ENCODE measurements at regions not wholly inside any gene's neighbourhood (a gene's known extent, or its start where the extent isn't known, plus 50 kb on each side); places are given as distances from the start of the nearest gene placed in this dataset.
"Not testable (repeated sequence)": the region's sequence is repeated elsewhere in the genome, so short reads cannot be mapped to it uniquely, and the experiment has no call there.

DNA sequence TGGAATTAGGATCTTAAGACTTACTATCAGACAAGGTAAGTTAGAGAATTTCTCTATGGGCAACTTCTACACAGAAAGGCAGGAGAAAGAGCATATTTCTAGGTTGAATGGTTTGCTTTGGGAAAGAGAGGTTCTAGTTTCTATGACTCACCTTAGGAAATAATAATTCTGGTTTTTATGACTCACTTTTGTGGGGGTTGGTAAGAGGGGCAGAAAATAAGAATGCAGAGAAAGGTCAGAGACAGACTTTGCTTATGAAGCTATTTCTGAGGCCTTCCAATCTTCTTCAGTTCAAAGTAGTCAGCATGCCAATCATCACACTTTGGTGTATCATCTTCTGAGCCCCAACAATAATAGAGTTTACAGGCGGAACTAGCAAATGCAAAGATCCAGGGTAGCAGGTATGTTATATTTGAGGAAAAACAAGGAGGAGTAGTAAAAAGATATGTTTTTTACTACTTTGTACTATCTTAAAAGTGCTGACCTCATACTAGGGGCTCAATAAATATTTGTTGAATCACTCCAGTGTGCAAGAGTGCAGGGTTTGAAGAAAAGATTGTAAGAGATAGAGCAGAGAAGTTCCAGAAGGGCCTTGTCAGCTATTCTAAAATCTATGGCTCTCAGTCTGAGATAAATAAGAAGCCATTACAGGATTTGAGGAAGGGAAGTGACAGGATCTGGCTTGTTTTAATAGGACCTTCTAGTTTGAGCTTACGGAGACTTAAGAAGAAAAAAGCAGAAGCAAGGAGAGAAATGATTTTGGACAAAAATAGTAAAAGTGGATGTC lies 56.7 kb upstream of the LRFN5 start:
- no peaks in the 10 kb centered on the region for H3K27me3 ChIP-seq (ENCODE audit: control insufficient read depth, insufficient read depth, low read length)
- H3K9me3 ChIP-seq (ENCODE audit: control insufficient read depth, low read depth, low read length) = no peaks in the 10 kb centered on the region
- H3K4me1 ChIP-seq (ENCODE audit: control insufficient read depth, low read depth, low read length) = no peaks in the 10 kb centered on the region
- no peak overlapping the region for H3K27ac ChIP-seq (ENCODE audit: low read length)
- no peak overlapping the region for H3K4me3 ChIP-seq (ENCODE audit: low read length)
- H3K36me3 ChIP-seq (ENCODE audit: control insufficient read depth, low read depth, low read length) = no peaks in the 10 kb centered on the region
- H3K9ac ChIP-seq (ENCODE audit: low read length) = no peak overlapping the region

DNA sequence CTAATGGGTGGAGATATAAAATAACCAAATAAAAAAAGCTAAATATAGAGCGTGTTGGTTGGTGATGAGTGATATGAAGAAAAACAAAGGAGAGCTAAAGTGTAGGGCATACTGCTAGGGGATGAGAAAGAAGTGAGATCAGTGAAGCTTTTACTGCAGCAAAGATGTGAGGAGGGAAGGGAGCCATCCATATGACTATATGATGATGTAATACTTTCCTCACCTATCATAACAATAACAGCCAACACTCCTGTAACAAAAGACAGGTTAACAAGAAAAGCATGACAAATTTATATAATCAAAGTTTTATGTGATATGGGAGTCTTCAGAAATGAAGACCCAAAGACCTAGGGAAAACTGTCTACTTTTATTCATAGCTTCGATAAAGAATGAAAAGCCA lies 57.4 kb upstream of the LRFN5 start:
- no peaks in the 10 kb centered on the region for H3K27me3 ChIP-seq (ENCODE audit: control insufficient read depth, insufficient read depth, low read length)
- H3K9me3 ChIP-seq (ENCODE audit: control insufficient read depth, low read depth, low read length) = no peaks in the 10 kb centered on the region
- no peaks in the 10 kb centered on the region for H3K36me3 ChIP-seq (ENCODE audit: control insufficient read depth, low read depth, low read length)
- no peak overlapping the region for H3K4me3 ChIP-seq (ENCODE audit: low read length)
- H3K9ac ChIP-seq (ENCODE audit: low read length) = no peak overlapping the region
- H3K27ac ChIP-seq (ENCODE audit: low read length) = no peak overlapping the region
- H3K4me1 ChIP-seq (ENCODE audit: control insufficient read depth, low read depth, low read length) = no peaks in the 10 kb centered on the region

DNA sequence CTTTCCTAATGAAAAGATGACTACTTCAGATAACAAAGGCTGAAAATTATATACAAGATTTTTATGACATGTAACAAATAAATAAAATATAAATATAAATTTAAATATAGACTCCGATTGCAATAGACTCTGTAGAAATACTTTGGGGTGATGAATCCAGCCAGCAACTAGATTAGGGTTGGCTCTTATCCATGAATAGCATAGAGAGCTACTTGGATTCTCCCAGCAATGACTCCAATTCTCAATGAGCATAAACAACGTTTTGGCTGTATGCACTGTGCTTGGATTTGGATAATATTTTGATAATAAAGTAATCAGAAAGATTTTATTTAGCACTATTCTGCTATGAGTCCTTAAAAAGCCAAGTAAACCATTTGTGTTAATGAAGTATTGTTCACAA lies 58.0 kb upstream of the LRFN5 start:
- Histone ChIP-seq H3K27me3 (ENCODE audit: control insufficient read depth, insufficient read depth, low read length) (no peaks in the 10 kb centered on the region), H3K27ac (ENCODE audit: low read length) (no peak overlapping the region), H3K9ac (ENCODE audit: low read length) (no peak overlapping the region), H3K4me1 (ENCODE audit: control insufficient read depth, low read depth, low read length) (no peaks in the 10 kb centered on the region), H3K36me3 (ENCODE audit: control insufficient read depth, low read depth, low read length) (no peaks in the 10 kb centered on the region), H3K4me3 (ENCODE audit: low read length) (no peak overlapping the region), H3K9me3 (ENCODE audit: control insufficient read depth, low read depth, low read length) (no peaks in the 10 kb centered on the region)

DNA sequence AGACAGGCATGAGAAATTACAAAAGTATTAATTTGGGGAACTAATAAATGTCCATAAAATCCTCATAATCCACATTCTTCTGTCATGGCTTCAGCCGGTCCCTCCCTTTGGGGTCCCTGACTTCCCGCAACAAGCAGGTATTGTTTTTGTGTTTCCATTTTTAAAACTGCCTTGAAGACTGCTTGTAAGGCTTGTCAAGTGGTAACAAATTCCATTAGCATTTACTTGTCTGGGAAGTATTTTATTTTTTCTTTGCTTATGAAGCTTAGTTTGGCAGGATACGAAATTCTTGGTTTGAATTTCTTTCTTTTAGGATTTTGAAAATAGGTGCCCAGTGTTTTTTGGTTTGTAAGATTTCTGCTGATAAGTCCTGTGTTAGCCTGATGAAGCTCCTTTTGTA lies 65.3 kb upstream of the LRFN5 start:
- H3K27me3 ChIP-seq (ENCODE audit: control insufficient read depth, insufficient read depth, low read length) = no peaks in the 10 kb centered on the region
- no peaks in the 10 kb centered on the region for H3K36me3 ChIP-seq (ENCODE audit: control insufficient read depth, low read depth, low read length)
- no peaks in the 10 kb centered on the region for H3K9me3 ChIP-seq (ENCODE audit: control insufficient read depth, low read depth, low read length)
- H3K4me1 ChIP-seq (ENCODE audit: control insufficient read depth, low read depth, low read length) = no peaks in the 10 kb centered on the region
- H3K4me3 ChIP-seq (ENCODE audit: low read length) = no peak overlapping the region
- H3K27ac ChIP-seq (ENCODE audit: low read length) = no peak overlapping the region
- no peak overlapping the region for H3K9ac ChIP-seq (ENCODE audit: low read length)

DNA sequence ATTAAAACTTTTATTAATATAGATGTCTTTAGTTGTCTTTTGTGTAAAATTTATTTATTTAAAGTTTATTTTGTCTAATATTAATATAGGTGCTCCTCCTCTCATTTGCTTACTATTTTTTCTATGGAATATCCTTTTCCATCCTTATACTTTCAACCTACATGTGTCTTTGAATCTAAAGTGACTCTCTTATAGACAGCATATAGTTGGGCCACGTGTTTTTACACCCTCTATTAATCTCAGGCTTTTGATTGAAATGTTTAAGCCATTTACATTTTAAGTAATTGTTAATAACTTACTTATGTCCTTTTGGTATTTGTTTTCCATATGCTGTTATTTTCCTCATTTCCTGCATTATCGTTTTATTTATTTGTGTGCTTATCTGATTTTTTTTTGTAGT lies 74.4 kb upstream of the LRFN5 start:
- no peak overlapping the region for H3K27ac ChIP-seq (ENCODE audit: low read length)
- H3K9me3 ChIP-seq (ENCODE audit: control insufficient read depth, low read depth, low read length) = peaks cover 3% of the 10 kb centered on the region
- H3K4me3 ChIP-seq (ENCODE audit: low read length) = no peak overlapping the region
- no peaks in the 10 kb centered on the region for H3K27me3 ChIP-seq (ENCODE audit: control insufficient read depth, insufficient read depth, low read length)
- H3K4me1 ChIP-seq (ENCODE audit: control insufficient read depth, low read depth, low read length) = no peaks in the 10 kb centered on the region
- no peak overlapping the region for H3K9ac ChIP-seq (ENCODE audit: low read length)
- no peaks in the 10 kb centered on the region for H3K36me3 ChIP-seq (ENCODE audit: control insufficient read depth, low read depth, low read length)

DNA sequence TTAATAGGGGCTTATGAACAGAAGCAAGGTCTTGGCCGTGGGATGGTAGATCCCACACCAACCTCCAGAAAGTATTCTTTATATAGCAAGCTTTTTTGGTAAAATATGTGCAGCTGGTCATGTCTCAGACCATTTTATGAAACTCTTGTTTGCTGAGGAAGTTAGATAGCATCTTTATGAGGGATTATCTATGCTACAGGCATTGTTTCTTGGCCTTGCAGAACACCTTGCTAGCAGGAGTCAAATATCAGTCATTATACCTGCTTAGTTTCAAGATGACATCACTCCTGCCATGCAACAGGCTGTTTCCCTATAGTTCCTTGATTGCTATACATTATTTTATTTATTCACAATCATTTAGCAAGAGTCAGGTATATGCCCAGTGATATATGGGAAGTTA lies 84.8 kb upstream of the LRFN5 start:
- no peaks in the 10 kb centered on the region for H3K4me1 ChIP-seq (ENCODE audit: control insufficient read depth, low read depth, low read length)
- H3K9me3 ChIP-seq (ENCODE audit: control insufficient read depth, low read depth, low read length) = no peaks in the 10 kb centered on the region
- H3K27me3 ChIP-seq (ENCODE audit: control insufficient read depth, insufficient read depth, low read length) = no peaks in the 10 kb centered on the region
- no peak overlapping the region for H3K9ac ChIP-seq (ENCODE audit: low read length)
- H3K36me3 ChIP-seq (ENCODE audit: control insufficient read depth, low read depth, low read length) = no peaks in the 10 kb centered on the region
- H3K4me3 ChIP-seq (ENCODE audit: low read length) = no peak overlapping the region
- no peak overlapping the region for H3K27ac ChIP-seq (ENCODE audit: low read length)

DNA sequence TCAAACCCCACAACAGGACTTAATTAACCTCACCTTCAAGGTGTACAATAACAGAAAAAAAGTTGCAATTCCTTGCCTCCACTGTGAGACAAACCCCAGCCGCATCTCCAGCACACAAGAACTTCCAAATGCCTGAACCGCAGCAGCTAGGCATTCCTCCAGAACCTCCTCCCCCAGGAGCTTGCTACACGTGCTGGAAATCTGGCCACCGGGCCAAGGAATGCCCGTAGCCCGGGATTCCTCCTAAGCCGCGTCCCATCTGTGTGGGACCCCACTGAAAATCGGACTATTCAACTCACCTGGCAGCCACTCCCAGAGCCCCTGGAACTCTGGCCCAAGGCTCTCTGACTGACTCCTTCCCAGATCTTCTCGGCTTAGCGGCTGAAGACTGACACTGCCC lies 88.6 kb upstream of the LRFN5 start:
- not testable (repeated sequence) for H3K9ac ChIP-seq (ENCODE audit: low read length); H3K36me3 ChIP-seq (ENCODE audit: control insufficient read depth, low read depth, low read length); H3K27ac ChIP-seq (ENCODE audit: low read length); H3K4me3 ChIP-seq (ENCODE audit: low read length); H3K9me3 ChIP-seq (ENCODE audit: control insufficient read depth, low read depth, low read length); H3K27me3 ChIP-seq (ENCODE audit: control insufficient read depth, insufficient read depth, low read length); H3K4me1 ChIP-seq (ENCODE audit: control insufficient read depth, low read depth, low read length)

DNA sequence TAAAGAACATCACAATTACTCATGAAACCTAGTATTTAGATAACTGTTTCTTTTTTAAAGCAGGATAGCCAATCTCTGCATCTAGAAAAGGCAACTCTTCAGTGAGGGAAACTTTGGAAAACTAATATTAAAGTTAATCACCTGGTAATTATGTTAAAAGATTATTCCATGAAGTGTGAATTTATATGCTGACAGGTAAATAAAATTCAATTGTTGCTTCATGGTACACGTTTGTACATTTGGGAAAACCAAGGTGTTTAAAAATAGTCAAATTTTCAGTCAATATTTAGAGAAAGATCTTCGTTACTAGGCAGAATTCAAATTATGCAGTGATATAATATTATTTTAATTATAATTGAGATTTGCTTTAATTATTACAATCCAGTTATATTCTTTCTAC lies 100.1 kb upstream of the LRFN5 start:
- H3K9me3 ChIP-seq (ENCODE audit: control insufficient read depth, low read depth, low read length) = no peaks in the 10 kb centered on the region
- H3K4me3 ChIP-seq (ENCODE audit: low read length) = no peak overlapping the region
- H3K27me3 ChIP-seq (ENCODE audit: control insufficient read depth, insufficient read depth, low read length) = no peaks in the 10 kb centered on the region
- H3K27ac ChIP-seq (ENCODE audit: low read length) = no peak overlapping the region
- peaks cover 8% of the 10 kb centered on the region for H3K4me1 ChIP-seq (ENCODE audit: control insufficient read depth, low read depth, low read length)
- H3K9ac ChIP-seq (ENCODE audit: low read length) = no peak overlapping the region
- no peaks in the 10 kb centered on the region for H3K36me3 ChIP-seq (ENCODE audit: control insufficient read depth, low read depth, low read length)

DNA sequence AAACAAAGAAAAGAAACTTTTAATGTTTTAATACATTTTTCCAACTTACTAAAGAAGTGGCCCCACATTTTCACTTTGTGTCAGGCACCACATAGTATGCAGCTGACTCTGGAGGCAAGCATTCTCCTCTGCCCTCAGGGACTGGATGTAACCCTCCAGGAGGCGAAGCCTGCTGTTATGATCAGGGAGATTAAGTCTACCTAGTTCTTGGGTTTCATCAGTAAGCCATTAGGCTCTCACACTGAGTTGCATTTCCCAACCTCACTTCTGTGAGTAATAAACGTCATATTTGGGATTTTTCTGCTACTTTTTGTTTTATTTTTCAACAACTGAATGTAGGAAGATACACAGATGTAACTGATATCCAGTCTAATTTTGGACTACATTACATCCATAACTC lies 101.2 kb upstream of the LRFN5 start:
- H3K4me1 ChIP-seq (ENCODE audit: control insufficient read depth, low read depth, low read length) = peaks cover 8% of the 10 kb centered on the region
- H3K9me3 ChIP-seq (ENCODE audit: control insufficient read depth, low read depth, low read length) = no peaks in the 10 kb centered on the region
- no peak overlapping the region for H3K4me3 ChIP-seq (ENCODE audit: low read length)
- H3K36me3 ChIP-seq (ENCODE audit: control insufficient read depth, low read depth, low read length) = no peaks in the 10 kb centered on the region
- H3K9ac ChIP-seq (ENCODE audit: low read length) = no peak overlapping the region
- H3K27me3 ChIP-seq (ENCODE audit: control insufficient read depth, insufficient read depth, low read length) = no peaks in the 10 kb centered on the region
- H3K27ac ChIP-seq (ENCODE audit: low read length) = no peak overlapping the region

DNA sequence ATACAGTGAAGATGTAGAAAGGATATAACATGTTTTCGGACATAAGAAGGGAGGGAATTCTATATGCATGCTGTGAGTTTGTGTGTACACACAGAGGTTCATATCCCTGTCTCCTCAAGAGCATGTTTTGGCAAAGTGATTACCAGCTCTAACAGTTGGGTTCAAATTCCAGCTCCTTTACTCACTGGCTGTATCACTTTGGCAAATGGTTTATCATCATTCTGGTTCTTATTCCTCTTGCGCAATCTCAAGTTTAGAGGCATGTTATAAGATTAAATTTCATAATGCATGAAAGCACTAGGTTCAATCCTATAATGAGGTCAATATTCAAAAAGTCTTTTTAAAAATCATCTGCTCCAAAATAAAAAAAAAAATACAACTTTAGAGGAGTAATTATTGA lies 107.7 kb upstream of the LRFN5 start:
- H3K4me3 ChIP-seq (ENCODE audit: low read length) = no peak overlapping the region
- no peaks in the 10 kb centered on the region for H3K27me3 ChIP-seq (ENCODE audit: control insufficient read depth, insufficient read depth, low read length)
- no peak overlapping the region for H3K27ac ChIP-seq (ENCODE audit: low read length)
- no peak overlapping the region for H3K9ac ChIP-seq (ENCODE audit: low read length)
- H3K36me3 ChIP-seq (ENCODE audit: control insufficient read depth, low read depth, low read length) = no peaks in the 10 kb centered on the region
- no peaks in the 10 kb centered on the region for H3K9me3 ChIP-seq (ENCODE audit: control insufficient read depth, low read depth, low read length)
- no peaks in the 10 kb centered on the region for H3K4me1 ChIP-seq (ENCODE audit: control insufficient read depth, low read depth, low read length)

DNA sequence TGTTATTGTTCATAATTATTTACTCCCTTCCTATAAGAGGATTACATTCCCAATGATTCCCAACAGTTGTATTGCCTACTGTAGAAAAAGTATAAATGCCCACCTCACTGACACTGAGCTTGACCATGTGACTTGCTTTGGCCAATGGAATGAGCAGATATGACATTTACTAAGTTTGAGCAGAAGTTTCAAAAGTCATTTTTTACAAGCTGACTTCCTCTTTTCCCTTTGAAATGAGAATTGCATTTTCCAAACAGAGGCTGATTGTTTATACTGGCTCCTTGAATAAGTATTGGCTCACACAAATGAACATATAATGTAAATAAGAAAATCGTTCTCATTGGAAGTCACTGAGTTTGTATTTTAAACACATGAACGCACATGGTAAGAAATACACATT lies 116.4 kb upstream of the LRFN5 start:
- Histone ChIP-seq H3K4me1 (ENCODE audit: control insufficient read depth, low read depth, low read length) (no peaks in the 10 kb centered on the region), H3K9ac (ENCODE audit: low read length) (no peak overlapping the region), H3K27me3 (ENCODE audit: control insufficient read depth, insufficient read depth, low read length) (no peaks in the 10 kb centered on the region), H3K9me3 (ENCODE audit: control insufficient read depth, low read depth, low read length) (no peaks in the 10 kb centered on the region), H3K4me3 (ENCODE audit: low read length) (no peak overlapping the region), H3K36me3 (ENCODE audit: control insufficient read depth, low read depth, low read length) (no peaks in the 10 kb centered on the region), H3K27ac (ENCODE audit: low read length) (no peak overlapping the region)

DNA sequence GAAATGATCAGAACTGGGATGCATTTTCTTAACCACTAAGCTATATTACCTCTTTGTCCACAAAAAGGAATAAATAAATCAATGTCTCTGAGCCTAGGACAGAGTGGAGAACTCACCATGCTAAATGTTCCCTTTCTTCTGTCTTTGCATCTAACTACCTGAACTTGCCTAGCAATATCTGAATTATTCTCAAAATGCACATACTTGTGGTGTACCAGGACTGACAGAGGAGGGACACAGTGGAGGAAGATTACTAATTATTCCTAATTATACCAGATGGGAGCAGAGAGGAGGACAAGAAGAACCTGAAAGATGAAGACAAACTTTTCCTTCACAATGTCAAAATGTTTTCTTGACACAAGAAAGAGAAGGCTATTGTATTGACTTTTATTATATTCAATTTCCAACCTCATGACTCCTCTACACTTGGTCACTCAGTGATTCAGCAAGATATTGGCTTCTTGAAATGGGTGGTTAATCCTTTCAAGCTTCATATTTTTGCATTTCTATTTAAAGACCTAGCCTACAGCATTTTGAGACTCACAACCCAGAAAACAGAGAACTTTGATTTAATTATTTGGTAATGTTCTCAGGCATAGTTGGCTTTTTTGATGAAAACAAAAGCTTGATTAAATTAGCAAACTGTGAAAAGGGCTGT lies 117.2 kb upstream of the LRFN5 start:
- Histone ChIP-seq H3K27ac (ENCODE audit: low read length) (no peak overlapping the region), H3K4me3 (ENCODE audit: low read length) (no peak overlapping the region), H3K27me3 (ENCODE audit: control insufficient read depth, insufficient read depth, low read length) (no peaks in the 10 kb centered on the region), H3K9me3 (ENCODE audit: control insufficient read depth, low read depth, low read length) (no peaks in the 10 kb centered on the region), H3K36me3 (ENCODE audit: control insufficient read depth, low read depth, low read length) (no peaks in the 10 kb centered on the region), H3K9ac (ENCODE audit: low read length) (no peak overlapping the region), H3K4me1 (ENCODE audit: control insufficient read depth, low read depth, low read length) (no peaks in the 10 kb centered on the region)
